B cell (primary cell): ENCODE measurements at regions not wholly inside any gene's neighbourhood (a gene's known extent, or its start where the extent isn't known, plus 50 kb on each side); places are given as distances from the start of the nearest gene placed in this dataset. TPM values are rescaled to one million over a fixed set of nuclear protein-coding genes. Genes with fewer than 3 reads are reported as not detected.

ENCODE experiments used
- ATAC-seq: fragments of 200-7000 bp; cut with Tn5 transposase; one replicate; pipeline ENCODE4 v1.10.0; 2021; ENCODE audit warnings: low read depth, mild to moderate bottlenecking, moderate number of reproducible peaks, moderate library complexity
- CTCF ChIA-PET: fragments of 350-600 bp; sonication (Branson Sonifier 250); formaldehyde crosslinking; loops from one replicate; lab custom pipeline; 2021; ENCODE audit warnings: antibody characterized with exemption, inconsistent platforms; lab: Charles Lee
- POLR2A ChIA-PET: fragments of 350-600 bp; sonication (Branson Sonifier 250); formaldehyde crosslinking; loops from one replicate; lab custom pipeline; 2021; ENCODE audit warnings: antibody characterized with exemption; lab: Charles Lee
- DNase-seq: peaks from one replicate; pipeline ENCODE4 v3.0.0; 2013
- H2AFZ ChIP-seq: 2 replicates; pipeline ENCODE4 v1.6.1; 2012; ENCODE audit warnings: mild to moderate bottlenecking, low read depth, low read length; ENCODE audit not compliant: insufficient read depth, poor library complexity, severe bottlenecking
- H3K27ac ChIP-seq, 2 donors: 1 replicate in 1 of 2; 2 replicates in 1 of 2; pipeline ENCODE4 v1.5.1; 2012 to 2013; ENCODE audit warnings: low read length in 2 of 2, mild to moderate bottlenecking in 2 of 2, moderate library complexity in 1 of 2
- H3K27me3 ChIP-seq, 4 experiments: fragments of 200-600 bp in 1 of 4; sonication (generic) in 1 of 4; replicated peaks in 1 of 4; 1 replicate in 2 of 4; 2 replicates in 2 of 4; pipeline versions ENCODE4 v1.6.1 to v1.7.0; 2013 to 2016; ENCODE audit warnings: low read length in 3 of 4, mild to moderate bottlenecking in 2 of 4, mixed read lengths in 1 of 4, moderate library complexity in 1 of 4; ENCODE audit not compliant: insufficient read depth in 4 of 4, control insufficient read depth in 3 of 4; ENCODE audit errors: control extremely low read depth in 1 of 4
- H3K36me3 ChIP-seq, 2 experiments: replicated peaks in 1 of 2; 1 replicate in 1 of 2; 2 replicates in 1 of 2; pipeline versions ENCODE4 v1.6.1 to v1.7.1; 2013; ENCODE audit warnings: low read length in 1 of 2; ENCODE audit not compliant: insufficient read depth in 2 of 2, control insufficient read depth in 1 of 2; ENCODE audit errors: control extremely low read depth in 1 of 2, extremely low read depth in 1 of 2
- H3K4me1 ChIP-seq, 2 donors: fragments of 200-600 bp in 1 of 2; sonication (generic) in 1 of 2; 1 replicate in 1 of 2; 2 replicates in 1 of 2; pipeline versions ENCODE4 v1.5.1 to v1.6.1; 2013 to 2017; ENCODE audit warnings: low read length in 2 of 2; ENCODE audit not compliant: control insufficient read depth in 2 of 2, insufficient read depth in 2 of 2
- H3K4me2 ChIP-seq: replicated peaks from 2 replicates; pipeline ENCODE3; 2012; ENCODE audit warnings: mild to moderate bottlenecking, low read depth, low read length; ENCODE audit not compliant: poor library complexity, severe bottlenecking
- H3K4me3 ChIP-seq, 5 experiments: fragments of 200-600 bp in 1 of 5; sonication (generic) in 1 of 5; 1 replicate in 3 of 5; 2 replicates in 2 of 5; pipeline versions ENCODE4 v1.5.1 to v1.7.0; 2011 to 2016; ENCODE audit warnings: low read length in 4 of 5, mild to moderate bottlenecking in 4 of 5, low read depth in 2 of 5, control low read depth in 1 of 5, moderate library complexity in 1 of 5; ENCODE audit not compliant: insufficient read depth in 1 of 5; ENCODE audit errors: control extremely low read depth in 1 of 5, extremely low read depth in 1 of 5
- H3K79me2 ChIP-seq: fragments of 200-600 bp; sonication (generic); one replicate; pipeline ENCODE4 v1.6.0; 2016; ENCODE audit warnings: low read length; ENCODE audit not compliant: control insufficient read depth, insufficient read depth
- H3K9ac ChIP-seq: fragments of 200-600 bp; sonication (generic); 2 replicates; pipeline ENCODE4 v1.6.1; 2017; ENCODE audit warnings: mild to moderate bottlenecking, low read length, moderate library complexity
- H3K9me3 ChIP-seq, 3 donors: one replicate each; pipeline versions ENCODE4 v1.6.1 to v1.7.1; 2013; ENCODE audit warnings: low read length in 2 of 3; ENCODE audit not compliant: control insufficient read depth in 2 of 3, insufficient read depth in 1 of 3; ENCODE audit errors: control extremely low read depth in 1 of 3
- H4K20me1 ChIP-seq: 2 replicates; pipeline ENCODE4 v1.6.0; 2012; ENCODE audit warnings: mild to moderate bottlenecking, low read length; ENCODE audit not compliant: insufficient read depth, control insufficient read depth, poor library complexity, severe bottlenecking
- H3K27ac Mint-ChIP-seq: one replicate; pipeline ENCODE4 v1.8.0; 2021; ENCODE audit warnings: mixed read lengths
- H3K27me3 Mint-ChIP-seq: one replicate; pipeline ENCODE4 v1.8.0; 2021; ENCODE audit warnings: mixed read lengths
- H3K4me1 Mint-ChIP-seq: one replicate; pipeline ENCODE4 v1.8.0; 2021; ENCODE audit warnings: mixed read lengths
- H3K4me3 Mint-ChIP-seq: one replicate; pipeline ENCODE4 v1.8.0; 2021; ENCODE audit warnings: mixed read lengths
- H3K9me3 Mint-ChIP-seq: one replicate; pipeline ENCODE4 v1.8.0; 2022; ENCODE audit warnings: mixed read lengths; ENCODE audit not compliant: insufficient read depth
- EZH2 ChIP-seq: IDR thresholded peaks from 2 replicates; pipeline ENCODE4 v1.6.1; 2012; ENCODE audit warnings: borderline replicate concordance, low read depth, mild to moderate bottlenecking, moderate library complexity, low read length; ENCODE audit not compliant: insufficient read depth, poor library complexity, severe bottlenecking
- WGBS: methylation state at CpG from one replicate; pipeline ENCODE4 v1.1.5; 2013; ENCODE audit warnings: missing lambda C conversion rate; ENCODE audit not compliant: insufficient coverage; 5-methylcytosine and 5-hydroxymethylcytosine counted together
- intact Hi-C: fragments of 100-400 bp; cut with micrococcal nuclease; formaldehyde crosslinking; loops from one replicate; pipeline ENCODE4 v1.10.0; 2022
- small RNA-seq: library from RNA; depleted of rRNA; stranded (forward); fragments of <200 nt; gene quantifications from one replicate; pipeline ENCODE3, GENCODE V24; 2012; ENCODE audit warnings: low replicate concordance, low read depth; ENCODE audit not compliant: insufficient read length
- TF ChIP-seq, protein P1 (sequence below): fragments of 200-600 bp; IDR thresholded peaks from one replicate; pipeline ENCODE4 v1.8.0; 2022; ENCODE audit warnings: antibody characterized with exemption, mild to moderate bottlenecking

DNA sequence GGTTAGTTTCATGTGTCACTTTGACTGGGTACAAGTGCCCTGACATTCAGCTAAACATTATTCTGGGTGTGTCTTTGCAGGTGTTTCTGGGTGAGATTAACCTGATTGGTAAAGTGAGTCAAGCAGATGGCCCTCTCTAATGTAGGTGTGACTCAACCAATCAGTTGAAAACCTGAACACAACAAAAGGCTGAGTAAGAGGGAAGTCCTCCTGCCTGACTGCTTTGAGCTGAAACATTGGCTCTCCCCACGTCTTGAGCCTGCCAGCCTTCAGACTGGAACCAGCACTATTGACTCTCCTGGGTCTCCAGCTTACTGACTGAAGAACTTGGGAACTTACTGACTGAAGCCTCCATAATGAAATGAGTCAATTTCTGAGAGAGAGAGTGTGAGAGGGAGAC, 70.0 kb upstream of the C21orf91 start:
- no peak overlapping the region for H3K4me3 ChIP-seq
- H3K9me3 ChIP-seq, result peaks cover 0 to 3% (median 0%) of the 10 kb centered on the region in 3 donors
- no peaks in the 10 kb centered on the region for H4K20me1 ChIP-seq
- Mint-ChIP-seq H3K4me3 (no peak overlapping the region), H3K27ac (no peak overlapping the region), H3K4me1 (no peaks in the 10 kb centered on the region), H3K27me3 (peaks cover 7% of the 10 kb centered on the region), H3K9me3 (no peaks in the 10 kb centered on the region)
- no peaks in the 10 kb centered on the region for H3K4me1 ChIP-seq
- no peak overlapping the region for H2AFZ ChIP-seq
- intact Hi-C loops, result no loop called here
- H3K27me3 ChIP-seq, result no peaks in the 10 kb centered on the region
- no peak overlapping the region for H3K27ac ChIP-seq
- H3K79me2 ChIP-seq, result no peaks in the 10 kb centered on the region
- WGBS, result 82% methylated on average over 1 of the region's 1 CpG
- TF ChIP-seq, protein P1, sequence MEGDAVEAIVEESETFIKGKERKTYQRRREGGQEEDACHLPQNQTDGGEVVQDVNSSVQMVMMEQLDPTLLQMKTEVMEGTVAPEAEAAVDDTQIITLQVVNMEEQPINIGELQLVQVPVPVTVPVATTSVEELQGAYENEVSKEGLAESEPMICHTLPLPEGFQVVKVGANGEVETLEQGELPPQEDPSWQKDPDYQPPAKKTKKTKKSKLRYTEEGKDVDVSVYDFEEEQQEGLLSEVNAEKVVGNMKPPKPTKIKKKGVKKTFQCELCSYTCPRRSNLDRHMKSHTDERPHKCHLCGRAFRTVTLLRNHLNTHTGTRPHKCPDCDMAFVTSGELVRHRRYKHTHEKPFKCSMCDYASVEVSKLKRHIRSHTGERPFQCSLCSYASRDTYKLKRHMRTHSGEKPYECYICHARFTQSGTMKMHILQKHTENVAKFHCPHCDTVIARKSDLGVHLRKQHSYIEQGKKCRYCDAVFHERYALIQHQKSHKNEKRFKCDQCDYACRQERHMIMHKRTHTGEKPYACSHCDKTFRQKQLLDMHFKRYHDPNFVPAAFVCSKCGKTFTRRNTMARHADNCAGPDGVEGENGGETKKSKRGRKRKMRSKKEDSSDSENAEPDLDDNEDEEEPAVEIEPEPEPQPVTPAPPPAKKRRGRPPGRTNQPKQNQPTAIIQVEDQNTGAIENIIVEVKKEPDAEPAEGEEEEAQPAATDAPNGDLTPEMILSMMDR, result no peak
- TF ChIP-seq EZH2, result no peak
- ATAC-seq, result no peak
- ChIA-PET POLR2A (no interaction called here), CTCF (no interaction called here)
- no peak overlapping the region for H3K9ac ChIP-seq
- no peaks in the 10 kb centered on the region for H3K36me3 ChIP-seq
- DNase-seq, result no peak
- H3K4me2 ChIP-seq, result no peak overlapping the region

DNA sequence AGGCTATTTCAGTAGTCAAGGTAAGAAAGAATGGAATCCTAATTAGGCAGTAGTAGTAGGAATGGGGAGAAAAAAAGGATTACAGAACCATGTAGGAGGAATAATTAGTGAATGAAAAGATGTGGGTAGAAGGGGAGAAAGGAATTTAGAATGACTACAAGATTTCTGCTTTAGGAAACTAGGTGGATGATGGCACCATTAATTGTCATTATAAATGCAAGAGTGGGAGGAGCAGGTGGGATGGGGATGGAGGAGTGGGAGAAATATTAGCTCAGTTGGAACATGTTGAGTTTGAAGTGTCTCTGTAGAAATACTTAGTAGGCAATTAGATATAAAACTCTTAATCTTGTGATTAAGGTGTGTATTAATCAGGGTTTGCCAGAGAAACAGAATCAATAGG, 50.0 kb upstream of the C21orf91 start:
- Histone ChIP-seq H4K20me1 (no peaks in the 10 kb centered on the region), H2AFZ (no peak overlapping the region), H3K27me3 (no peaks in the 10 kb centered on the region), H3K4me2 (no peak overlapping the region), H3K4me1 (no peaks in the 10 kb centered on the region), H3K9ac (no peak overlapping the region), H3K9me3 (no peaks in the 10 kb centered on the region), H3K27ac (no peak overlapping the region), H3K79me2 (no peaks in the 10 kb centered on the region), H3K36me3 (no peaks in the 10 kb centered on the region), H3K4me3 (no peak overlapping the region)
- Mint-ChIP-seq H3K4me3 (no peak overlapping the region), H3K27me3 (no peaks in the 10 kb centered on the region), H3K27ac (no peak overlapping the region), H3K9me3 (no peaks in the 10 kb centered on the region), H3K4me1 (no peaks in the 10 kb centered on the region)
- no peak for ATAC-seq
- intact Hi-C loops, result no loop called here
- no peak for DNase-seq
- CTCF ChIA-PET, result no interaction called here
- POLR2A ChIA-PET, result no interaction called here
- TF ChIP-seq, protein P1, result no peak
- TF ChIP-seq EZH2, result no peak

Small RNA genes in the stretch of these regions (small RNA-seq; reads per million reads assigned to genes)
- gene RPL37P3, result not detected
